ENCODE measurements at regions not wholly inside any gene's neighbourhood (a gene's known extent, or its start where the extent isn't known, plus 50 kb on each side); places are given as distances from the start of the nearest gene placed in this dataset.

DNA sequence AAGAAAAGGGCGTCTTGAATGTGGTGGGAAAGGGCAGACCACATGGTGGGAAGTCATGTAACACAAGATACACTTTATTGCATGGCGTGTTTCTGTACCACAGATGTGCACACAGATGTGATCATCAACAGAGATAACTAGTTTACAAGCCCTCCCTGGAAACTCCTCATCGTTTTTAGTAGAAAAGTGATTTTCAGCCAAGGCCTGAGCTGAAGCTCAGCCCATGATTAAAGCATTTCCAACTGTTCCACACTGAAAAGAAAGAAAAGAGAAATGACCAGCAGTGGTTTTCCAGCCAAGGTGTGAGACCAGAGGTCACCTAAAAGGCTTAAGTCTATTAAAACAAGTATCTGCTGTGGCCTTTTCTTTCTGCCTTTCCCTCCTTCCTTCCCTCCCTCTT lies 463.9 kb upstream of the JAG1 start:
- Histone ChIP-seq H3K4me3 (no peak overlapping the region), H3K9me3 (no peaks in the 10 kb centered on the region), H3K36me3 (no peaks in the 10 kb centered on the region), H3K27ac (no peak overlapping the region), H3K4me1 (peaks cover 0 to 2% (median 0%) of the 10 kb centered on the region in 12 donors), H3K27me3 (no peaks in the 10 kb centered on the region)
- intact Hi-C loops (cut with DNase I): no loop called here
- 80 to 93% (median 92%) methylated on average over 3 of the region's 3 CpGs for WGBS, 4 donors
- ATAC-seq (no peak), DNase-seq (no peak)
- TF ChIP-seq, protein P1, sequence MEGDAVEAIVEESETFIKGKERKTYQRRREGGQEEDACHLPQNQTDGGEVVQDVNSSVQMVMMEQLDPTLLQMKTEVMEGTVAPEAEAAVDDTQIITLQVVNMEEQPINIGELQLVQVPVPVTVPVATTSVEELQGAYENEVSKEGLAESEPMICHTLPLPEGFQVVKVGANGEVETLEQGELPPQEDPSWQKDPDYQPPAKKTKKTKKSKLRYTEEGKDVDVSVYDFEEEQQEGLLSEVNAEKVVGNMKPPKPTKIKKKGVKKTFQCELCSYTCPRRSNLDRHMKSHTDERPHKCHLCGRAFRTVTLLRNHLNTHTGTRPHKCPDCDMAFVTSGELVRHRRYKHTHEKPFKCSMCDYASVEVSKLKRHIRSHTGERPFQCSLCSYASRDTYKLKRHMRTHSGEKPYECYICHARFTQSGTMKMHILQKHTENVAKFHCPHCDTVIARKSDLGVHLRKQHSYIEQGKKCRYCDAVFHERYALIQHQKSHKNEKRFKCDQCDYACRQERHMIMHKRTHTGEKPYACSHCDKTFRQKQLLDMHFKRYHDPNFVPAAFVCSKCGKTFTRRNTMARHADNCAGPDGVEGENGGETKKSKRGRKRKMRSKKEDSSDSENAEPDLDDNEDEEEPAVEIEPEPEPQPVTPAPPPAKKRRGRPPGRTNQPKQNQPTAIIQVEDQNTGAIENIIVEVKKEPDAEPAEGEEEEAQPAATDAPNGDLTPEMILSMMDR (IDR thresholded peaks at IDR 0.05): no peak
- TF ChIP-seq POLR2A (IDR thresholded peaks at IDR 0.05): no peak

- WGBS, 4 donors: 67 to 75% (median 71%) methylated on average over 3 of the region's 3 CpGs
- ATAC-seq (peak in 2 of 4 donors; percentile 36 to 60), DNase-seq (no peak)
- no peak overlapping the region for H3K27ac ChIP-seq
- peaks cover 0 to 2% (median 0%) of the 10 kb centered on the region in 12 donors for H3K4me1 ChIP-seq
- intact Hi-C loops (cut with DNase I): no loop called here
- H3K36me3 ChIP-seq: no peaks in the 10 kb centered on the region
- TF ChIP-seq POLR2A (IDR thresholded peaks at IDR 0.05): no peak
- TF ChIP-seq, protein P1 (IDR thresholded peaks at IDR 0.05): no peak
- no peaks in the 10 kb centered on the region for H3K9me3 ChIP-seq
- no peak overlapping the region for H3K4me3 ChIP-seq
- no peaks in the 10 kb centered on the region for H3K27me3 ChIP-seq
Measured at GRCh38 chr20:11140359-11140758, 466.6 kb upstream of the JAG1 start.

DNA sequence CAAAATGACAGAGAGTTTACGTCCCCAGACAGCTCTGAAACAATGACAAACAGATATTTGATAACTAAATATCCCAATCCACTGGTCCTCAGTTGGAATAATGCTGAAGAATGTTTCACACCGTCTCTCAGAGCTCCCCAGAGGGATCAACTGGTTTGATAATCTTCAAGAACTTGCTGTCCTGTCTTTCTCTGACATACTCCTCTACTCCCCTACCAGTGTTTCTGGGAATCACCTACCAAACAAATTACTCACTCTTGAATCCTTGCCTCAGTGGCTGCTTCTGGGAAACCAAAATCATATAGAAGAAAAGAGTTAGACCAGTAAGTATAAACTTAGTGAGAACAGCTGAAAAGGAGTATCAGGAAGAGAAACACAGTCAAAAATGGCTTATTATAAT lies 469.7 kb upstream of the JAG1 start:
- no peak overlapping the region for H3K4me3 ChIP-seq
- no peak overlapping the region for H3K27ac ChIP-seq
- WGBS, 4 donors: 56 to 64% (median 60%) methylated on average over 2 of the region's 2 CpGs
- TF ChIP-seq, protein P1 (IDR thresholded peaks at IDR 0.05): no peak
- TF ChIP-seq POLR2A (IDR thresholded peaks at IDR 0.05): no peak
- no peaks in the 10 kb centered on the region for H3K9me3 ChIP-seq
- H3K4me1 ChIP-seq: peaks cover 0 to 2% (median 0%) of the 10 kb centered on the region in 12 donors
- ATAC-seq (no peak), DNase-seq (no peak)
- H3K36me3 ChIP-seq: no peaks in the 10 kb centered on the region
- no peaks in the 10 kb centered on the region for H3K27me3 ChIP-seq
- intact Hi-C loops (cut with DNase I): no loop called here

DNA sequence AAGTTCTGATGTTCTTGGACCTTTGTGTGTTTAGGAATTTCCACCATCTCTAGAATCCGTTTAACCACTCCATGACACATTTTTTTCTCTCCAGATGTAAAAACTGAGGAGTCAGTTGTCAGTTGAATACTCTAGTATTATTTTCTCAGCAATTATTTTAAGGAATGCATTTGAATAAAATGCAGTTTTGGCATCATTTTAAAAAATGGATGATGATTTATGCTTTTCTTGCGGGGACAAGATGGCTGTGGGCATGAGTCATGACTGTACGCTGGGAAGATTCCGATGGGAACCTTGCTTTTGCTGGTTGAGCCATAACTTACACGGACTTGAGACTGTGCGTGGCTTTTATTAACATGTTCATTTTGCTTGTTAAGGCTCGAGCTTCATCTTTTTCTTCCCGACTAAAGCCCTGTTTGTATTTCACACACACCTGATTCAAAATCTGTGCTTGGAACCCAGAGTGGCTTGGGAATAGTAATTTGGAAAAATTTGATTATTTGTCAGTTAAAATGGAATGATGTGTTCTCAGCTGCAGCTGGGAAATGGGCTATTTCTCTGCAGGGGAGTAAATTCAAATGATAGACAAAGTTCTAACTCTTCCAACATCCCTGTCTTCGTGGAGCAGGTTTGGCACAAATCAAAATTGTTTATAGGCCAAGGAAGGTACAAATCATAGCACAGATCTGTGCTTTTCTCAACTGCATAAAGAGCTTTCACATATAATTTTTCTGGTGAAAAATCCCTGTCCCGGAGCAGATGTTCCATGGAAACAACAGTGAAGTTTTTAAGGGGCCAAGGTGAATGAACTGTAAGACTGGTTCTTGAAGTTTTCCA lies 470.5 kb upstream of the JAG1 start:
- Histone ChIP-seq H3K4me3 (no peak overlapping the region), H3K9me3 (no peaks in the 10 kb centered on the region), H3K4me1 (peaks cover 0 to 2% (median 0%) of the 10 kb centered on the region in 12 donors), H3K36me3 (no peaks in the 10 kb centered on the region), H3K27me3 (no peaks in the 10 kb centered on the region), H3K27ac (no peak overlapping the region)
- no peak for TF ChIP-seq POLR2A (IDR thresholded peaks at IDR 0.05)
- TF ChIP-seq, protein P1 (IDR thresholded peaks at IDR 0.05): no peak
- ATAC-seq (no peak), DNase-seq (no peak)
- intact Hi-C loops (cut with DNase I): no loop called here
- WGBS, 4 donors: 69 to 88% (median 83%) methylated on average over 10 of the region's 10 CpGs
